ENCODE measurements at regions not wholly inside any gene's neighbourhood (a gene's known extent, or its start where the extent isn't known, plus 50 kb on each side); places are given as distances from the start of the nearest gene placed in this dataset.

GRCh38 chr12:77407931-77408330 lies 342.6 kb upstream of the E2F7 start:
- H3K9me3 Mint-ChIP-seq (ENCODE audit: unreplicated experiment) = no peaks in the 10 kb centered on the region
- H3K4me2 ChIP-seq (ENCODE audit: low read length) = no peak overlapping the region
- no peaks in the 10 kb centered on the region for H3K27me3 Mint-ChIP-seq (ENCODE audit: low read depth, unreplicated experiment)
- H3K36me3 ChIP-seq (ENCODE audit: insufficient read depth, low read length) = no peaks in the 10 kb centered on the region
- H3K36me3 Mint-ChIP-seq (ENCODE audit: low read depth, unreplicated experiment) = no peaks in the 10 kb centered on the region
- H4K20me1 ChIP-seq (ENCODE audit: insufficient read depth, low read length) = no peaks in the 10 kb centered on the region
- FAIRE-seq (no peak), DNase-seq (ENCODE audit: low read depth) (no peak)
- H3K4me3 Mint-ChIP-seq (ENCODE audit: unreplicated experiment) = no peak overlapping the region
- H3K27ac Mint-ChIP-seq (ENCODE audit: unreplicated experiment) = no peak overlapping the region
- no peak overlapping the region for H3K27ac ChIP-seq (ENCODE audit: low read depth, low read length)
- H3K9ac ChIP-seq (ENCODE audit: low read length) = no peak overlapping the region
- H3K79me2 ChIP-seq (ENCODE audit: insufficient read depth, low read length) = no peaks in the 10 kb centered on the region
- H3K4me1 ChIP-seq (ENCODE audit: insufficient read depth, low read length) = no peaks in the 10 kb centered on the region
- H3K9me3 ChIP-seq (ENCODE audit: insufficient read depth, low read depth, low read length) = no peaks in the 10 kb centered on the region
- no peak overlapping the region for H3K4me3 ChIP-seq (ENCODE audit: insufficient read depth, low read depth, low read length)
- peaks cover 23% of the 10 kb centered on the region for H3K4me1 Mint-ChIP-seq (ENCODE audit: low read depth, unreplicated experiment)
- H2AFZ ChIP-seq (ENCODE audit: low read depth, low read length) = no peak overlapping the region
- no peak for TF ChIP-seq EZH2 (IDR thresholded peaks at IDR 0.05; ENCODE audit: insufficient read depth, low read length)
- no peaks in the 10 kb centered on the region for H3K27me3 ChIP-seq (ENCODE audit: insufficient read depth, low read length)

DNA sequence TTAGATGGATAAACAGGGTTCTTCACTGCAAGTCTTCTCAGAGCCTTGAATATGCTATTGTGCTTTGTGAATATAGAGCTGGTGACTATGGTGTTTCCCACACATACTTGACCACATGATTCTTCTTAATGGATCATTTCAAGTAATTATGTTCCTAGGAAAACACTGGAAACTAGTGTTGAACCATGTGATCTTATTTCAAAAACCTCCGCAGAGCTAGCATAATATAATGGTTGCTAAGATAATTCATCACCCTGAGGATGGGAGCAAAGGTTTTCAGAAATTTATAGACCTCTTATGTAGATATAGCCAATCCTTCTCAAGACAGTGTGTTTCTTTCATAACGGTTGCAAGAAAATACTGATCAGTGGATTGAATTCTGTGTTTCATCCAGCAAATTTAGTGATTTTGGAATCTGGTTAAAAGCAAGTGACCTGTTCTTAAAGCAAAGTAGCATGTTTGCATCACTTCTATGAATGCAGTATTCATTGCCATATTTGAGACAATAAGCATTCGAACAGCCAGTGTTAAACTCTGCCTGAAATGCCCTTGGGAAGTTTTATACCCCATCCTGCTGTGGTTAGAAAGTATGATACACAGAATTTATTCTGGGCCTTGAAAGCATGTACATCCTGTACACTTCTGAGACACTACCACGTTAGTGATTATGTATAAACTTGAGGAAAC lies 341.0 kb upstream of the E2F7 start:
- Mint-ChIP-seq H3K36me3 (ENCODE audit: low read depth, unreplicated experiment) (no peaks in the 10 kb centered on the region), H3K27ac (ENCODE audit: unreplicated experiment) (no peak overlapping the region)
- no peaks in the 10 kb centered on the region for H3K4me1 ChIP-seq (ENCODE audit: insufficient read depth, low read length)

DNA sequence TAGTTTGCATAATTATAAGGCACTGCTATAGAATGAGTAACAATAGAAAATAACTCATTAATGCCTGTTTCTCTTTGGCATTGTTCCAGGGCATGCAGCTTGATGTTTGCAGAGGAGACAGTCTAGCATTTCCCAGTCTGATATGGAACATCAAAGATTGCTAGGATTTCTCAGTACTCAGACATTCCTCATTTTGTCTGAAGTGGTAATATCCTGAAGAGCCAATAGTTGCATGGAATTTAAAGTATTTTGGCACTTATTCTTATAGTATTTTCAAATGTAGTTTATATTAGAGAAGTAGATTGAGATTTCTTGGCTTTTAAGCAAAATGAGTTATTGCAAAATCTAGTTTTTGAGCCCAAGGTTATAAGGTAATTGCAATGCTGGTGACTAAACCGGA lies 337.3 kb upstream of the E2F7 start:
- Mint-ChIP-seq H3K9me3 (ENCODE audit: unreplicated experiment) (no peaks in the 10 kb centered on the region), H3K27ac (ENCODE audit: unreplicated experiment) (no peak overlapping the region), H3K4me3 (ENCODE audit: unreplicated experiment) (no peak overlapping the region), H3K36me3 (ENCODE audit: low read depth, unreplicated experiment) (no peaks in the 10 kb centered on the region), H3K4me1 (ENCODE audit: low read depth, unreplicated experiment) (peaks cover 26% of the 10 kb centered on the region), H3K27me3 (ENCODE audit: low read depth, unreplicated experiment) (no peaks in the 10 kb centered on the region)
- Histone ChIP-seq H3K27ac (ENCODE audit: low read depth, low read length) (no peak overlapping the region), H3K36me3 (ENCODE audit: insufficient read depth, low read length) (no peaks in the 10 kb centered on the region), H3K79me2 (ENCODE audit: insufficient read depth, low read length) (no peaks in the 10 kb centered on the region), H3K4me1 (ENCODE audit: insufficient read depth, low read length) (no peaks in the 10 kb centered on the region), H3K9ac (ENCODE audit: low read length) (no peak overlapping the region), H4K20me1 (ENCODE audit: insufficient read depth, low read length) (no peaks in the 10 kb centered on the region), H3K4me2 (ENCODE audit: low read length) (peak overlapping the region; percentile 1), H3K9me3 (ENCODE audit: insufficient read depth, low read depth, low read length) (no peaks in the 10 kb centered on the region), H3K27me3 (ENCODE audit: insufficient read depth, low read length) (no peaks in the 10 kb centered on the region), H3K4me3 (ENCODE audit: insufficient read depth, low read depth, low read length) (no peak overlapping the region), H2AFZ (ENCODE audit: low read depth, low read length) (no peak overlapping the region)
- FAIRE-seq (no peak), DNase-seq (ENCODE audit: low read depth) (peak; percentile 87)
- TF ChIP-seq, protein P1, sequence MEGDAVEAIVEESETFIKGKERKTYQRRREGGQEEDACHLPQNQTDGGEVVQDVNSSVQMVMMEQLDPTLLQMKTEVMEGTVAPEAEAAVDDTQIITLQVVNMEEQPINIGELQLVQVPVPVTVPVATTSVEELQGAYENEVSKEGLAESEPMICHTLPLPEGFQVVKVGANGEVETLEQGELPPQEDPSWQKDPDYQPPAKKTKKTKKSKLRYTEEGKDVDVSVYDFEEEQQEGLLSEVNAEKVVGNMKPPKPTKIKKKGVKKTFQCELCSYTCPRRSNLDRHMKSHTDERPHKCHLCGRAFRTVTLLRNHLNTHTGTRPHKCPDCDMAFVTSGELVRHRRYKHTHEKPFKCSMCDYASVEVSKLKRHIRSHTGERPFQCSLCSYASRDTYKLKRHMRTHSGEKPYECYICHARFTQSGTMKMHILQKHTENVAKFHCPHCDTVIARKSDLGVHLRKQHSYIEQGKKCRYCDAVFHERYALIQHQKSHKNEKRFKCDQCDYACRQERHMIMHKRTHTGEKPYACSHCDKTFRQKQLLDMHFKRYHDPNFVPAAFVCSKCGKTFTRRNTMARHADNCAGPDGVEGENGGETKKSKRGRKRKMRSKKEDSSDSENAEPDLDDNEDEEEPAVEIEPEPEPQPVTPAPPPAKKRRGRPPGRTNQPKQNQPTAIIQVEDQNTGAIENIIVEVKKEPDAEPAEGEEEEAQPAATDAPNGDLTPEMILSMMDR (IDR thresholded peaks at IDR 0.05; ENCODE audit: insufficient read depth, low read depth, low read length) = no peak
- no peak for TF ChIP-seq EZH2 (IDR thresholded peaks at IDR 0.05; ENCODE audit: insufficient read depth, low read length)

More for the DNA sequence above, 341.0 kb upstream of the E2F7 start:
- Histone ChIP-seq H3K4me3 (ENCODE audit: insufficient read depth, low read depth, low read length) (no peak overlapping the region), H4K20me1 (ENCODE audit: insufficient read depth, low read length) (no peaks in the 10 kb centered on the region), H3K36me3 (ENCODE audit: insufficient read depth, low read length) (no peaks in the 10 kb centered on the region), H3K79me2 (ENCODE audit: insufficient read depth, low read length) (no peaks in the 10 kb centered on the region), H3K27ac (ENCODE audit: low read depth, low read length) (no peak overlapping the region), H3K27me3 (ENCODE audit: insufficient read depth, low read length) (no peaks in the 10 kb centered on the region), H2AFZ (ENCODE audit: low read depth, low read length) (no peak overlapping the region), H3K4me2 (ENCODE audit: low read length) (no peak overlapping the region), H3K9me3 (ENCODE audit: insufficient read depth, low read depth, low read length) (no peaks in the 10 kb centered on the region), H3K9ac (ENCODE audit: low read length) (no peak overlapping the region)
- TF ChIP-seq, protein P1 (IDR thresholded peaks at IDR 0.05; ENCODE audit: insufficient read depth, low read depth, low read length) = no peak
- TF ChIP-seq EZH2 (IDR thresholded peaks at IDR 0.05; ENCODE audit: insufficient read depth, low read length) = no peak
- FAIRE-seq (peak; percentile 47), DNase-seq (ENCODE audit: low read depth) (no peak)
- no peaks in the 10 kb centered on the region for H3K9me3 Mint-ChIP-seq (ENCODE audit: unreplicated experiment)
- peaks cover 32% of the 10 kb centered on the region for H3K4me1 Mint-ChIP-seq (ENCODE audit: low read depth, unreplicated experiment)
- H3K4me3 Mint-ChIP-seq (ENCODE audit: unreplicated experiment) = no peak overlapping the region
- H3K27me3 Mint-ChIP-seq (ENCODE audit: low read depth, unreplicated experiment) = no peaks in the 10 kb centered on the region

All from astrocyte (in vitro differentiated cells and primary cell).